RPMI7951 (cell line): ENCODE measurements at regions not wholly inside any gene's neighbourhood (a gene's known extent, or its start where the extent isn't known, plus 50 kb on each side); places are given as distances from the start of the nearest gene placed in this dataset.

Experiments
- DNase-seq: peaks from one replicate; pipeline ENCODE4 v3.0.0-alpha.2; 2012; ENCODE audit warnings: low read depth

- DNase-seq, result no peak
Measured at GRCh38 chr10:61548364-61548763, 95.2 kb upstream of the TMEM26 start.

- DNase-seq, result no peak
Measured at GRCh38 chr10:61547297-61547696, 94.1 kb upstream of the TMEM26 start.

GRCh38 chr10:61545170-61545569 lies 92.0 kb upstream of the TMEM26 start:
- no peak for DNase-seq

- no peak for DNase-seq
Measured at GRCh38 chr10:61543831-61544230, 90.7 kb upstream of the TMEM26 start.

GRCh38 chr10:61542596-61542995 lies 89.4 kb upstream of the TMEM26 start:
- DNase-seq, result no peak

- no peak for DNase-seq
Measured at GRCh38 chr10:61541960-61542359, 88.8 kb upstream of the TMEM26 start.

GRCh38 chr10:61539876-61540275 lies 86.7 kb upstream of the TMEM26 start:
- no peak for DNase-seq

GRCh38 chr10:61529208-61529607 lies 76.0 kb upstream of the TMEM26 start:
- DNase-seq, result no peak

GRCh38 chr10:61503051-61503450 lies 49.9 kb upstream of the TMEM26 start:
- DNase-seq, result no peak
